ENCODE measurements at regions not wholly inside any gene's neighbourhood (a gene's known extent, or its start where the extent isn't known, plus 50 kb on each side); places are given as distances from the start of the nearest gene placed in this dataset.

DNA sequence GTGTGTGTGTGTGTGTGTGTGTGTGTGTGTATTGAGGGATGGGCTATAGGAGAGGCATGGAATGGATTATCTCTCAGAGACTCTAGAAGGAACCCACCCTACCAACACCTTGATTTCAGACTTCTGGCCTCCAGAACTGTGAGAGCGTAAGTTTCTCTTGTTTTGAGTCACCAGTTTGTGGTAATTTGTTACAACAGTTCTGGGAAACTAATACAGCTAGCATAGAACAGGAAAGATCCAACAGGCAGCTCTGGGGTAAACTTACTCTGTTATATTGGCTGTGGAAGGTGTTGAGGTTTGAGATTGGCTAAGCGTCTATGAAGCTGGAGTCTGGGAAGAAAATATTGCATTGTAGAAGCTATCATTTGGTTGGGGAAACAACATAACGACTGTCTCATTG, 334.3 kb downstream of the AACS start:
- Histone ChIP-seq H3K9ac (ENCODE audit: low read depth, low read length) (no peak overlapping the region), H3K9me3 (ENCODE audit: control insufficient read depth, insufficient read depth, low read length) (peaks cover 3% of the 10 kb centered on the region), H3K4me1 (ENCODE audit: insufficient read depth, low read length) (no peaks in the 10 kb centered on the region), H3K36me3 (ENCODE audit: insufficient read depth, low read length) (no peaks in the 10 kb centered on the region)

- Histone ChIP-seq H3K36me3 (ENCODE audit: insufficient read depth, low read length) (no peaks in the 10 kb centered on the region), H3K4me1 (ENCODE audit: insufficient read depth, low read length) (no peaks in the 10 kb centered on the region), H3K9me3 (ENCODE audit: control insufficient read depth, insufficient read depth, low read length) (peaks cover 3% of the 10 kb centered on the region), H3K9ac (ENCODE audit: low read depth, low read length) (no peak overlapping the region)
Observed at GRCh38 chr12:125402874-125403789, 337.9 kb downstream of the AACS start.

GRCh38 chr12:125403843-125404242, 338.6 kb downstream of the AACS start:
- H3K4me1 ChIP-seq (ENCODE audit: insufficient read depth, low read length), result no peaks in the 10 kb centered on the region

GRCh38 chr12:125406131-125406530, 340.9 kb downstream of the AACS start:
- Histone ChIP-seq H3K36me3 (ENCODE audit: insufficient read depth, low read length) (no peaks in the 10 kb centered on the region), H3K9me3 (ENCODE audit: control insufficient read depth, insufficient read depth, low read length) (no peaks in the 10 kb centered on the region; the same call in 1 of the 2 replicates), H3K9ac (ENCODE audit: low read depth, low read length) (no peak overlapping the region), H3K4me1 (ENCODE audit: insufficient read depth, low read length) (no peaks in the 10 kb centered on the region)

More at GRCh38 chr12:125403843-125404242, 338.6 kb downstream of the AACS start:
- no peak overlapping the region for H3K9ac ChIP-seq (ENCODE audit: low read depth, low read length)
- peaks cover 3% of the 10 kb centered on the region for H3K9me3 ChIP-seq (ENCODE audit: control insufficient read depth, insufficient read depth, low read length)
- H3K36me3 ChIP-seq (ENCODE audit: insufficient read depth, low read length), result no peaks in the 10 kb centered on the region

DNA sequence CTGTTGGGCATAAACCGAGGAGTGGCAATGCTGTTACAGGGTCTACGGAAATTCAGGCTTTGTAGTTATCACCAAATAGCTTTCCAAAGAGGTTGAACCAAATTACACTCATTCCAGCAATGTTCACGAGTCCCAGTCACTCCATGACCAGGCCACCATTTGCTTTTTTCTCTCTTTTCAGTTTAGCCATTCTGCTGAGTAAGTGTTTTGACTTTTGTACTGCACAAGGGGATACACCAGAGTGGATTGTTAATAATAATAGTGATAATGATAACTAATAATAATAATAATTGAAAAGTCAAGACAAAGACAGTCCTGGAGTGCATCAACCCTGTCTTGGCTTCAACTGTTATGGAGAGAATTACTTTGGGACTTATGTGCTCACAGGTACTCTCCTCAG, 343.5 kb downstream of the AACS start:
- no peaks in the 10 kb centered on the region for H3K36me3 ChIP-seq (ENCODE audit: insufficient read depth, low read length)
- no peaks in the 10 kb centered on the region for H3K9me3 ChIP-seq (ENCODE audit: control insufficient read depth, insufficient read depth, low read length)
- H3K9ac ChIP-seq (ENCODE audit: low read depth, low read length), result no peak overlapping the region
- H3K4me1 ChIP-seq (ENCODE audit: insufficient read depth, low read length), result no peaks in the 10 kb centered on the region

DNA sequence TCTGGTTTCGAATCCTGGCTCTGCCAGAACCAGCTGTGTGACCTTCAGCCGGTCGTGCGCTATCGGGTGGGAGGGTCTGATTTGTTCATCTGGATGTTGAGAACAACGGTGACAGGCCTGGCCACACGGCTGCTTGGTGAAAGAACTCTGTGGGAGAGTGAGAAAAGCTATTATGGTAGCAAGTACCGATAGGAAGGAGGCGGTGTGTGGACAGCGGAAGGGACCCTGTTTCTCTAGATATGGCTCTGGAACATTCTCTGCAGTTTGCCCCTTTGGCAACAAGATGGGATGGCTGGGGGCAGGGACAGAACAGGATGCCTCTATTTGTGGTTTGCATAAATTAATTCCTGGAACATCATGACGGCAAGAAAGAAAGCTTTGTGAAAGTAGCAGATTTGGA, 347.3 kb downstream of the AACS start:
- Histone ChIP-seq H3K9me3 (ENCODE audit: control insufficient read depth, insufficient read depth, low read length) (no peaks in the 10 kb centered on the region), H3K36me3 (ENCODE audit: insufficient read depth, low read length) (no peaks in the 10 kb centered on the region), H3K9ac (ENCODE audit: low read depth, low read length) (no peak overlapping the region), H3K4me1 (ENCODE audit: insufficient read depth, low read length) (no peaks in the 10 kb centered on the region)

DNA sequence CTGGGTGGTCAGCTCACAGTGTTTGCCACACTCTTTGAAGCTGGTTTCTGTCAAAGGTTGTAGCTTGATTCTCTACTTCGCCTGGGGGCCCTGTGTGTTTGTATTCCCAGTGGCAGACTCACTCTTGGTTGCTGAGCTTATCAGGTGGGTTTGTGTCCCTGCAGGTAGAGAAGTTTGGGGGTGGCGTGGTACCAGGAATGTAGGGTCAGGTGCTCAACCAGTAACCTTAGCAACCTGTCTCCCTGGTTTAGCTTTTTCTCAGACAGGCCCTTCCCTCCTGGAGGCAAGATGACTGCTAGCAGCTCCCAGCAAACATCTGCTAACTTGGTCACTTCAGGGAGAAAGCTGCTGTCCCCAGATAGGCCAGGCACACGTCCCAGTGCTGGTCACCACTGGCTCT, 352.2 kb downstream of the AACS start:
- Histone ChIP-seq H3K9ac (ENCODE audit: low read depth, low read length) (no peak overlapping the region), H3K4me1 (ENCODE audit: insufficient read depth, low read length) (no peaks in the 10 kb centered on the region), H3K36me3 (ENCODE audit: insufficient read depth, low read length) (no peaks in the 10 kb centered on the region), H3K9me3 (ENCODE audit: control insufficient read depth, insufficient read depth, low read length) (0 out of 2 replicates have a peak, but pooled peaks cover 3% of the 10 kb centered on the region)

GRCh38 chr12:125418902-125419564, 353.8 kb downstream of the AACS start:
- Histone ChIP-seq H3K36me3 (ENCODE audit: insufficient read depth, low read length) (no peaks in the 10 kb centered on the region), H3K9ac (ENCODE audit: low read depth, low read length) (no peak overlapping the region)

DNA sequence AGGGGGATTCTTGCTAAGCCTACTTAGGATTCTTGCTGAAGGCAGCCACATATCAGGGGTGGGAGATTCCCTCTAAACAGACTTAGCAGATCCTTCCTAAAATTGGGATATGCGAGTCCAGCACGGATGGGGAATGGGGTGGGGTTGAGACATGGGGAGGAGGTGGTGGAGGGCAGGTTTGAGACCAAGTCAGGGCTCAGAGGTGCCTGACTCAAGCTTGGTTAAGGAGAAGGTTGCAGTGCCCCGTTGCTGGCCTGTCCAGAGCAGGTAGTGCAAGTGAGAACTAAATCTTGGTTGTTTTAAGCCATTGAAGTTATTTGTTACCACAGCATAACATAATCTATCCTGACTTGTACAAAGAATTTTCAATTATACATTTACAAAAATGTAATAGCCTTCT, 359.7 kb downstream of the AACS start:
- 0 out of 2 replicates have a peak, but pooled peaks cover 3% of the 10 kb centered on the region for H3K9me3 ChIP-seq (ENCODE audit: control insufficient read depth, insufficient read depth, low read length)
- H3K4me1 ChIP-seq (ENCODE audit: insufficient read depth, low read length), result no peaks in the 10 kb centered on the region
- no peaks in the 10 kb centered on the region for H3K36me3 ChIP-seq (ENCODE audit: insufficient read depth, low read length)
- no peak overlapping the region for H3K9ac ChIP-seq (ENCODE audit: low read depth, low read length)

More at GRCh38 chr12:125418902-125419564, 353.8 kb downstream of the AACS start:
- Histone ChIP-seq H3K4me1 (ENCODE audit: insufficient read depth, low read length) (no peaks in the 10 kb centered on the region), H3K9me3 (ENCODE audit: control insufficient read depth, insufficient read depth, low read length) (0 out of 2 replicates have a peak, but pooled peaks cover 3% of the 10 kb centered on the region)

DNA sequence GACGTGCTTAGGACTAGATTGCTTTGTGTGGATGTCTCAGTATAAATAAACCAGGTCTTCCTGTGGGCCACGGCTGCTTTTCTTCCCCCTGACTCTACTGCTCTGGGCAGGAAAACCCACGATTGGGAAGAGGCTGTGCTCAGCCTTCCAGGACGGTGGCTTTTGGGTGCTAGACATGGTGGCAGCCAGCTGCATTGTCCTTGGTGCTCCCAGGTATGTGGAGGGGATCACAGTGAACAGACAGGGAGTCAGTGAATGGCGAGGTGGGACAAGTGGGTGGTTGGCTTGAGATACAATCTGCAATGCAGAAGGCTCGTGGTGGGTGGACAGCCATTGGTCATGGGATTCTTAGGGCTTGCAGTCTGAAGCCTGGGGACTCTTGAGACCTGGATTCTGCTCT, 366.3 kb downstream of the AACS start:
- Histone ChIP-seq H3K9me3 (ENCODE audit: control insufficient read depth, insufficient read depth, low read length) (no peaks in the 10 kb centered on the region), H3K36me3 (ENCODE audit: insufficient read depth, low read length) (no peaks in the 10 kb centered on the region), H3K9ac (ENCODE audit: low read depth, low read length) (no peak overlapping the region), H3K4me1 (ENCODE audit: insufficient read depth, low read length) (no peaks in the 10 kb centered on the region)

DNA sequence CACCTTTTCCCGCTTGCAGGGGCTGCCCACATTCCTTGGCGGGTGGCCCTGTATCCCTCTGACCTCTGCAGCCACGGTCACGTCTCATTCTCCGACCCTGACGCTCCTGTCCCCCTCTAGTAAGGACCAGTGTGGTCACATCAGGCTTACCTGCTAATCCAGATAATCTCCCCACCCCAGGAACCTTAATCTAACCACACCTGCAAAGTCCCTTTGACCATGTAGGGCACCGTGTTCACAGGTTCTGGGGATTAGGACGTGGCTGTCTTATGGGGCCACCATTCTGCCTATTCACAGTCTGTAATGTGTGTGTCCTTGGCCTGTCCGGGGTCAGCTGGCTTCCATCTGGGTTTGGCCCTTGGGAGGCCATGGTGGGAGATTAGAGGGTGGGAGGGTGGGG, 368.9 kb downstream of the AACS start:
- H3K9ac ChIP-seq (ENCODE audit: low read depth, low read length), result no peak overlapping the region
- H3K36me3 ChIP-seq (ENCODE audit: insufficient read depth, low read length), result no peaks in the 10 kb centered on the region
- no peaks in the 10 kb centered on the region for H3K4me1 ChIP-seq (ENCODE audit: insufficient read depth, low read length)
- no peaks in the 10 kb centered on the region for H3K9me3 ChIP-seq (ENCODE audit: control insufficient read depth, insufficient read depth, low read length)

- H3K9me3 ChIP-seq (ENCODE audit: control insufficient read depth, insufficient read depth, low read length), result no peaks in the 10 kb centered on the region
- no peaks in the 10 kb centered on the region for H3K36me3 ChIP-seq (ENCODE audit: insufficient read depth, low read length)
- H3K4me1 ChIP-seq (ENCODE audit: insufficient read depth, low read length), result no peaks in the 10 kb centered on the region
- H3K9ac ChIP-seq (ENCODE audit: low read depth, low read length), result no peak overlapping the region
Observed at GRCh38 chr12:125434936-125435443, 369.8 kb downstream of the AACS start.

GRCh38 chr12:125435871-125436270, 370.6 kb downstream of the AACS start:
- Histone ChIP-seq H3K9me3 (ENCODE audit: control insufficient read depth, insufficient read depth, low read length) (no peaks in the 10 kb centered on the region), H3K4me1 (ENCODE audit: insufficient read depth, low read length) (no peaks in the 10 kb centered on the region), H3K36me3 (ENCODE audit: insufficient read depth, low read length) (no peaks in the 10 kb centered on the region), H3K9ac (ENCODE audit: low read depth, low read length) (no peak overlapping the region)

- Histone ChIP-seq H3K36me3 (ENCODE audit: insufficient read depth, low read length) (no peaks in the 10 kb centered on the region), H3K4me1 (ENCODE audit: insufficient read depth, low read length) (no peaks in the 10 kb centered on the region), H3K9ac (ENCODE audit: low read depth, low read length) (no peak overlapping the region), H3K9me3 (ENCODE audit: control insufficient read depth, insufficient read depth, low read length) (no peaks in the 10 kb centered on the region)
Observed at GRCh38 chr12:125436686-125437085, 371.5 kb downstream of the AACS start.

- no peak overlapping the region for H3K9ac ChIP-seq (ENCODE audit: low read depth, low read length)
- no peaks in the 10 kb centered on the region for H3K36me3 ChIP-seq (ENCODE audit: insufficient read depth, low read length)
- H3K9me3 ChIP-seq (ENCODE audit: control insufficient read depth, insufficient read depth, low read length), result no peaks in the 10 kb centered on the region
- H3K4me1 ChIP-seq (ENCODE audit: insufficient read depth, low read length), result no peaks in the 10 kb centered on the region
Observed at GRCh38 chr12:125440399-125440798, 375.2 kb downstream of the AACS start.

Data from ES-I3 (cell line).